ENCODE measurements at regions not wholly inside any gene's neighbourhood (a gene's known extent, or its start where the extent isn't known, plus 50 kb on each side); places are given as distances from the start of the nearest gene placed in this dataset.

DNA sequence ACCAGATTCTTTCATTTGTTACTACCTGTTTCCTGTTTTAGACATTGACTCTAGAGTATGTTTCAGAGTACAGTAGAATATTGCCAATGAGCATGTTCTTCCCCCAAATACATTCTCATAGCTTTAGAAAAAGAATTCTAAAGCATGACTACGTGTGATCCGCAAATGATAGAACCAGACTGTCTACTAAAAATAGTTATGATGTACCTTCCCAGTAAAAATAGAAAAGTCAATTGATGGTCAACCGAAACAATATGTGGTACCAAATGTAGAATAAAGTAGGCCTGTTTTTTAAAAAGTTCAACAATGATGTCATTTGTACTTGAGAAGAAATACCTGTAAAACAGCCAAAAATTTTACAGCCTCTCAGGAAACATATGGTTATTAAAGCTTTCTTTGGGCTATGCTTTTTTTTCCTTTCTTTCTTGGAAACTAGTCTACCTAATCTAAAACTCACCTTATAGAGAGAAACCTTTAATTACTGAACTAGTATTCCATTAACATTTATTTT, 130.1 kb upstream of the MTHFD1L start:
- no peaks in the 10 kb centered on the region for H3K27me3 ChIP-seq (ENCODE audit: control insufficient read depth in 2 of 2, insufficient read depth in 2 of 2, low read length in 2 of 2)
- H4K20me1 ChIP-seq (replicated peaks; ENCODE audit: control insufficient read depth, extremely low read depth, insufficient read depth, low read length): no peaks in the 10 kb centered on the region
- no peak overlapping the region for H3K4me2 ChIP-seq (ENCODE audit: insufficient read depth, low read length)
- H3K9me3 ChIP-seq (replicated peaks; ENCODE audit: control insufficient read depth, insufficient read depth, low read length): no peaks in the 10 kb centered on the region
- TF ChIP-seq JUN (IDR thresholded peaks at IDR 0.05; ENCODE audit: borderline replicate concordance, insufficient read depth, insufficient read length, low read depth) (no peak), MYC (IDR thresholded peaks at IDR 0.05; ENCODE audit: low read depth, low read length) (no peak), POLR2AphosphoS5 (IDR thresholded peaks at IDR 0.05; ENCODE audit: insufficient read depth, low read depth, low read length) (no peak), EZH2 (IDR thresholded peaks at IDR 0.05; ENCODE audit: borderline replicate concordance, low read depth, low read length, severe bottlenecking) (no peak), FOS (IDR thresholded peaks at IDR 0.05; ENCODE audit: borderline replicate concordance, insufficient read depth, low read length) (no peak)
- TF ChIP-seq, protein P1, sequence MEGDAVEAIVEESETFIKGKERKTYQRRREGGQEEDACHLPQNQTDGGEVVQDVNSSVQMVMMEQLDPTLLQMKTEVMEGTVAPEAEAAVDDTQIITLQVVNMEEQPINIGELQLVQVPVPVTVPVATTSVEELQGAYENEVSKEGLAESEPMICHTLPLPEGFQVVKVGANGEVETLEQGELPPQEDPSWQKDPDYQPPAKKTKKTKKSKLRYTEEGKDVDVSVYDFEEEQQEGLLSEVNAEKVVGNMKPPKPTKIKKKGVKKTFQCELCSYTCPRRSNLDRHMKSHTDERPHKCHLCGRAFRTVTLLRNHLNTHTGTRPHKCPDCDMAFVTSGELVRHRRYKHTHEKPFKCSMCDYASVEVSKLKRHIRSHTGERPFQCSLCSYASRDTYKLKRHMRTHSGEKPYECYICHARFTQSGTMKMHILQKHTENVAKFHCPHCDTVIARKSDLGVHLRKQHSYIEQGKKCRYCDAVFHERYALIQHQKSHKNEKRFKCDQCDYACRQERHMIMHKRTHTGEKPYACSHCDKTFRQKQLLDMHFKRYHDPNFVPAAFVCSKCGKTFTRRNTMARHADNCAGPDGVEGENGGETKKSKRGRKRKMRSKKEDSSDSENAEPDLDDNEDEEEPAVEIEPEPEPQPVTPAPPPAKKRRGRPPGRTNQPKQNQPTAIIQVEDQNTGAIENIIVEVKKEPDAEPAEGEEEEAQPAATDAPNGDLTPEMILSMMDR (IDR thresholded peaks at IDR 0.05; ENCODE audit: extremely low read depth in 1 of 2, insufficient read depth in 1 of 2, low read depth in 1 of 2, low read length in 2 of 2): no peak
- ChIA-PET POLR2A (no interaction called here), CTCF (interaction anchor here (0.6 to 1.5 kb wide), 4 partner anchors 10 to 320 kb away, joined by 3 to 6 read pairs (median 4); no protein-coding TSS in a partner anchor)
- no peak overlapping the region for H3K27ac ChIP-seq (ENCODE audit: insufficient read depth, low read depth, low read length)
- no peaks in the 10 kb centered on the region for H3K79me2 ChIP-seq (ENCODE audit: control insufficient read depth, insufficient read depth, low read length)
- H3K4me1 ChIP-seq (ENCODE audit: control insufficient read depth, extremely low read depth, insufficient read depth, low read length): no peaks in the 10 kb centered on the region
- H2AFZ ChIP-seq (ENCODE audit: low read depth, low read length): no peak overlapping the region
- no peak overlapping the region for H3K4me3 ChIP-seq (replicated peaks in 1 of 3; ENCODE audit: insufficient read depth in 1 of 3, low read depth in 1 of 3, low read length in 3 of 3)
- BruUV-seq (replicated peaks): no TSS peak
- intact Hi-C loops (cut with micrococcal nuclease) (no loop called here), dilution Hi-C loops (cut with MboI; ENCODE audit: extremely low pct_ligation_motif_present, low sequenced_read_pairs) (no loop called here)
- no peak for DNase-seq (ENCODE audit: low read depth, low spot score)
- no peaks in the 10 kb centered on the region for H3K9me1 ChIP-seq (replicated peaks; ENCODE audit: control insufficient read depth, extremely low read depth, insufficient read depth, low read length)
- H3K9ac ChIP-seq (replicated peaks; ENCODE audit: extremely low read depth, insufficient read depth, low read length): no peak overlapping the region
- FAIRE-seq: peak; percentile 71
- H3K36me3 ChIP-seq (ENCODE audit: control insufficient read depth in 2 of 2, extremely low read depth in 1 of 2, insufficient read depth in 2 of 2, low read length in 2 of 2): peaks cover 0 to 4% of the 10 kb centered on the region in 2 experiments

Data from endothelial cell of umbilical vein (primary cell).